A673 (cell line): ENCODE measurements at regions not wholly inside any gene's neighbourhood (a gene's known extent, or its start where the extent isn't known, plus 50 kb on each side); places are given as distances from the start of the nearest gene placed in this dataset.
"Not testable (repeated sequence)": the region's sequence is repeated elsewhere in the genome, so short reads cannot be mapped to it uniquely, and the experiment has no call there.

Source experiments
- BruUV-seq: library from RNA; stranded (reverse); fragments of 400-500 nt; replicated peaks from 2 replicates; lab custom pipeline; 2021; lab: Mats Ljungman, UMichigan
- CTCF ChIA-PET: fragments of 300-600 bp; sonication (Branson Sonifier 250); formaldehyde crosslinking; loops from one replicate; lab custom pipeline; 2022; ENCODE audit warnings: antibody characterized with exemption; lab: Charles Lee
- POLR2A ChIA-PET: fragments of 300-600 bp; sonication (Branson Sonifier 250); formaldehyde crosslinking; loops from one replicate; lab custom pipeline; 2022; ENCODE audit warnings: antibody characterized with exemption; ENCODE audit not compliant: low non-redundant PET; lab: Charles Lee
- DNase-seq: peaks from one replicate; pipeline ENCODE4 v3.0.0-alpha.2; 2015; ENCODE audit warnings: low spot score
- H3K27ac ChIP-seq: fragments of 200-600 bp; sonication (generic); 2 replicates; pipeline ENCODE4 v1.5.1; 2016; ENCODE audit warnings: mixed run types, low read depth, mild to moderate bottlenecking, mixed read lengths, antibody characterized with exemption, low read length; ENCODE audit not compliant: poor library complexity, severe bottlenecking
- H3K27me3 ChIP-seq: fragments of 200-600 bp; sonication (generic); replicated peaks from 2 replicates; pipeline ENCODE4 v1.6.1; 2017; ENCODE audit warnings: mixed run types, low read depth, mild to moderate bottlenecking, mixed read lengths, antibody characterized with exemption, low read length; ENCODE audit not compliant: insufficient read depth, poor library complexity
- H3K36me3 ChIP-seq: fragments of 200-600 bp; sonication (generic); 2 replicates; pipeline ENCODE4 v1.6.1; 2016; ENCODE audit warnings: mixed run types, mild to moderate bottlenecking, mixed read lengths, antibody characterized with exemption, low read length; ENCODE audit not compliant: insufficient read depth, poor library complexity, severe bottlenecking
- H3K4me1 ChIP-seq: fragments of 200-600 bp; sonication (generic); 2 replicates; pipeline ENCODE4 v1.6.1; 2017; ENCODE audit warnings: mixed run types, mild to moderate bottlenecking, mixed read lengths, antibody characterized with exemption, low read length; ENCODE audit not compliant: insufficient read depth, poor library complexity, severe bottlenecking
- H3K4me3 ChIP-seq: fragments of 200-600 bp; sonication (generic); 2 replicates; pipeline ENCODE4 v1.5.1; 2016; ENCODE audit warnings: low read depth, mixed run types, mild to moderate bottlenecking, mixed read lengths, low read length; ENCODE audit not compliant: poor library complexity, severe bottlenecking
- H3K9me3 ChIP-seq: fragments of 200-600 bp; sonication (generic); 2 replicates; pipeline ENCODE4 v1.6.1; 2016; ENCODE audit warnings: mixed run types, low read depth, mild to moderate bottlenecking, mixed read lengths, antibody characterized with exemption, low read length; ENCODE audit not compliant: poor library complexity, severe bottlenecking
- EZH2 ChIP-seq: fragments of 200-600 bp; sonication (generic); IDR thresholded peaks from 2 replicates; pipeline ENCODE4 v1.6.1; 2017; ENCODE audit warnings: borderline replicate concordance, low read depth, mild to moderate bottlenecking, mixed read lengths, antibody characterized with exemption, low read length; ENCODE audit not compliant: poor library complexity, severe bottlenecking
- intact Hi-C: fragments of 100-400 bp; cut with micrococcal nuclease; formaldehyde crosslinking; loops from one replicate; pipeline ENCODE4 v1.10.0; 2022; ENCODE audit not compliant: unreplicated experiment
- TF ChIP-seq, protein P1 (sequence below): fragments of 300-800, 200-600 bp; sonication (generic); conservative IDR thresholded peaks from 2 replicates; pipeline ENCODE4 v1.5.1; 2017; ENCODE audit warnings: low read depth, mild to moderate bottlenecking, antibody characterized with exemption, low read length, moderate library complexity, mixed read lengths

DNA sequence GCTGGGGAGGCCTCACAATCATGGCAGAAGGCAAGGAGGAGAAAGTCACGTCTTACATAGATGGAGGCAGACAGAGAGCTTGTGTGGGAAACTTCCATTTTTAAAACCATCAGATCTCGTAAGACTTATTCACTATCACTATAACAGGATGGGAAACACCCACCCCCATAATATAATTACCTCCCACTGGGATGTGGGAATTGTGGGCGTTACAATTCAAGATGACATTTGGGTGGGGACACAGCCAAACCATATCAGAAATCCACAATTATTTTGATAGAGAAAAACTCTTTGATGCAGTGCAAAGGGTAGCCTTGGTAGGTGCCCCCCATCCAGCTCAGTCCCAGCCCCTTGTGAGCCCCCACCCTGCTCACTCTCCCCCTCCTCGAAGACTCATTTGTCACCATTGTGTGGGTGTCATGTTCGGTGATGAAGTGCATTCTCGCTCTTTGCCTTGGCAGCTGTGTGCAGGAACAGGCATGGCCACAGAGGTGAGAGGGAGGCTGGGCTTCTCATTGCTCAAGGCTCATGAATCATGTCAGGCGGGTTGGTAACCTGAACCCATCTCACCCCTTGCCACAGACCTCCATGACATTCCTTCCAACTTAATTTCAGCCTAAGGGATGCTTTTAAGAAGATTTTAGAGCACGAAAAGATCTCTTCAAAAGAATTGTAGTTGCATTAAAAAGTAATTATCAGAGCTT is 75.9 kb downstream of the BUB3 start:
- no peak for DNase-seq
- intact Hi-C loops: no loop called here
- no peak overlapping the region for H3K4me3 ChIP-seq
- no peaks in the 10 kb centered on the region for H3K27me3 ChIP-seq
- no peaks in the 10 kb centered on the region for H3K9me3 ChIP-seq
- BruUV-seq: no TSS peak
- no peak for TF ChIP-seq EZH2
- TF ChIP-seq, protein P1, sequence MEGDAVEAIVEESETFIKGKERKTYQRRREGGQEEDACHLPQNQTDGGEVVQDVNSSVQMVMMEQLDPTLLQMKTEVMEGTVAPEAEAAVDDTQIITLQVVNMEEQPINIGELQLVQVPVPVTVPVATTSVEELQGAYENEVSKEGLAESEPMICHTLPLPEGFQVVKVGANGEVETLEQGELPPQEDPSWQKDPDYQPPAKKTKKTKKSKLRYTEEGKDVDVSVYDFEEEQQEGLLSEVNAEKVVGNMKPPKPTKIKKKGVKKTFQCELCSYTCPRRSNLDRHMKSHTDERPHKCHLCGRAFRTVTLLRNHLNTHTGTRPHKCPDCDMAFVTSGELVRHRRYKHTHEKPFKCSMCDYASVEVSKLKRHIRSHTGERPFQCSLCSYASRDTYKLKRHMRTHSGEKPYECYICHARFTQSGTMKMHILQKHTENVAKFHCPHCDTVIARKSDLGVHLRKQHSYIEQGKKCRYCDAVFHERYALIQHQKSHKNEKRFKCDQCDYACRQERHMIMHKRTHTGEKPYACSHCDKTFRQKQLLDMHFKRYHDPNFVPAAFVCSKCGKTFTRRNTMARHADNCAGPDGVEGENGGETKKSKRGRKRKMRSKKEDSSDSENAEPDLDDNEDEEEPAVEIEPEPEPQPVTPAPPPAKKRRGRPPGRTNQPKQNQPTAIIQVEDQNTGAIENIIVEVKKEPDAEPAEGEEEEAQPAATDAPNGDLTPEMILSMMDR: no peak
- POLR2A ChIA-PET: no interaction called here
- CTCF ChIA-PET: no interaction called here
- no peak overlapping the region for H3K27ac ChIP-seq
- H3K36me3 ChIP-seq: no peaks in the 10 kb centered on the region
- H3K4me1 ChIP-seq: no peaks in the 10 kb centered on the region

DNA sequence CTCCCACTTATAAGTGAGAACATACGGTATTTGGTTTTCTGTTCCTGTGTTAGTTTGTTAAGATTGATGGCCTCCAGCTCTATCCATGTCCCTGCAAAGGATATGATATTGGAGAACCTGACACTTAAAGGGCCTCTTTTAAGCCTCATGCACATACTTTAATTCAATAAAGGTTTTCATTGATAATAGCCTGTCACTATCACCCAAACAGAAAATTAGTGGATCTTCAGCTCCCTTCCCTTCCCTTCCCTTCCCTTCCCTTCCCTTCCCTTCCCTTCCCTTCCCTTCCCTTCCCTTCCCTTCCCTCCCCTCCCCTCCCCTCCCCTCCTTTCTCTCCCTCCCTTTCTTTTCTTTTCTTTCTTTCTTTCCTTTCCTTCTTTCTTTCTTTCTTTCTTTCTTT is 78.7 kb downstream of the BUB3 start:
- H3K4me3 ChIP-seq, CTCF ChIA-PET, POLR2A ChIA-PET, H3K9me3 ChIP-seq, intact Hi-C loops, BruUV-seq, H3K36me3 ChIP-seq, H3K27ac ChIP-seq, H3K4me1 ChIP-seq, DNase-seq, H3K27me3 ChIP-seq: not testable (repeated sequence)

DNA sequence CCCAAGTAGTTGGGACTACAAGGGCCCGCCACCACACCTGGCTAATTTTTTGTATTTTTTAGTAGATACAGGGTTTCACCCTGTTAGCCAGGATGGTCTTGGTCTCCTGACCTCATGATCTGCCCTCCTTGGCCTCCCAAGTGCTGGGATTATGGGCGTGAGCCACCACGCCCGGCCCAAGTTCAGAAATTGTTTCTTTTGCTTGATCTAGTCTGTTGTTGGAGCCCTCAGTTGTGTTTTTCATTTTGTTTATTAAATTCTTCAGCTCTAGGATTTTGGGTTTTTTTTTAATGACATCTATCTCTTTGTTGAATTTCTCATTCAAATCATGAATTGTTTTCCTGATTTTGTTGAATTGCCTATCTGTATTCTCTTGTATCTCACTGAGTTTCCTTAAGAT is 80.8 kb downstream of the BUB3 start:
- H3K9me3 ChIP-seq, intact Hi-C loops, H3K27ac ChIP-seq, POLR2A ChIA-PET, BruUV-seq, H3K4me3 ChIP-seq, DNase-seq, H3K4me1 ChIP-seq, H3K36me3 ChIP-seq, H3K27me3 ChIP-seq, CTCF ChIA-PET: not testable (repeated sequence)

DNA sequence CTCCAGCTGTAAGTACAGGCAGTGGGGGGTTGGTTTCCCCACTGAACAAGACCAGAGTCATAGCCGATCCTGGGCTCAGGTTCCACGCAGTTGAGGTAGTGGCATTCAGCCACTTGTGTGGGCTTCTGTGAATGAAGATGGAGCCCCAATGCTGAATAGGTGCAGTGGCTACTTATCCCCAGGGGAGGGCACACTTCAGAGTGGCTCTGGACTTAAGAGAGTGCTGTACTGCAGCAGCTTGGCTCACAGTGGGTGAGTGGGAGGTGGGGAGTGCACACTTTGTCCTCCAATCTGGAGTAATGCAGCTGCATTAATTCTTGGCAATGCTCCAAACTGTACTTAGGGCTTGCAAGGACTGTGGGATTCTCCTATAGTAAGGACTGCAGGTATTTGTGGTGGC is 81.9 kb downstream of the BUB3 start:
- intact Hi-C loops: no loop called here
- POLR2A ChIA-PET: no interaction called here

More for the DNA sequence above, 81.9 kb downstream of the BUB3 start:
- DNase-seq: peak; percentile 33
- no TSS peak for BruUV-seq
- Histone ChIP-seq H3K4me3 (no peak overlapping the region), H3K27ac (no peak overlapping the region), H3K9me3 (no peaks in the 10 kb centered on the region), H3K27me3 (no peaks in the 10 kb centered on the region), H3K36me3 (no peaks in the 10 kb centered on the region), H3K4me1 (no peaks in the 10 kb centered on the region)
- TF ChIP-seq, protein P1: no peak
- no peak for TF ChIP-seq EZH2
- CTCF ChIA-PET: no interaction called here
